ENCODE measurements at regions not wholly inside any gene's neighbourhood (a gene's known extent, or its start where the extent isn't known, plus 50 kb on each side); places are given as distances from the start of the nearest gene placed in this dataset.

DNA sequence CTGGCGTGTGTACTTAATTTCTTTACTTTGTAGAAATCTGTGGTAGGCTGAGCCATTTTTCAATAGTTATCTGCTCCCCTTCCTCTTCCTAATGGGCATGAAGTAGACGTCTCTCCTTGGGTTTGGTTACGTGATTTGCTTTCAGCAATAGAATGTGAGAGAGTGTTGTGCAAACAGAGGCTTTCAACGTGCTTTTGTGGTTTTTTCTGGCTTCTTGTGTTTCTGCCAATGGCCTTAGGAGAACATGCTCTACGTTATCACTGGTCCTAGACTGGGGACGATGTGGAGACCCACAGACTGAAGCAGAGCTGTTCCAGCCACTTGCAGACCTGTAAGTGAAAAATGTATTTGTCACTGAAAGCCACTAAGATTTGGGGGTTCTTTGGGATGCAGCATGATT lies 107.2 kb upstream of the NPTX2 start:
- H3K9me2 ChIP-seq (ENCODE audit: insufficient read depth), result no peaks in the 10 kb centered on the region
- Mint-ChIP-seq H3K27me3 (ENCODE audit: insufficient read depth, low read depth, poor library complexity) (peaks cover 1% of the 10 kb centered on the region), H3K36me3 (ENCODE audit: low read depth) (no peaks in the 10 kb centered on the region), H3K9me3 (peaks cover 3% of the 10 kb centered on the region; the same call in 1 of the 3 replicates), H3K4me3 (no peak overlapping the region), H3K4me1 (no peaks in the 10 kb centered on the region), H3K27ac (no peak overlapping the region)
- ATAC-seq (no peak), DNase-seq (ENCODE audit: low spot score) (no peak)
- no peak overlapping the region for H3K27ac ChIP-seq (ENCODE audit: low read depth)
- H3K4me2 ChIP-seq, result no peak overlapping the region
- no peaks in the 10 kb centered on the region for H3K4me1 ChIP-seq (ENCODE audit: insufficient read depth)
- H3K27me3 ChIP-seq (ENCODE audit: insufficient read depth), result no peaks in the 10 kb centered on the region
- H3K36me3 ChIP-seq (ENCODE audit: insufficient read depth), result no peaks in the 10 kb centered on the region
- H3K4me3 ChIP-seq, result no peak overlapping the region
- TF ChIP-seq EZH2 (IDR thresholded peaks at IDR 0.05; ENCODE audit: low read depth, unreplicated experiment), result no peak
- TF ChIP-seq POLR2AphosphoS5 (IDR thresholded peaks at IDR 0.05; ENCODE audit: low read depth), result no peak
- no peak for TF ChIP-seq CREB1 (CRISPR knock-in tag; IDR thresholded peaks at IDR 0.05; ENCODE audit: low read depth)
- TF ChIP-seq ZNF114 (CRISPR knock-in tag; IDR thresholded peaks at IDR 0.05), result no peak
- no peak for TF ChIP-seq ZNF331 (CRISPR knock-in tag; IDR thresholded peaks at IDR 0.05; ENCODE audit: low read depth)
- TF ChIP-seq EZH2phosphoT487 (IDR thresholded peaks at IDR 0.05; ENCODE audit: unreplicated experiment), result no peak
- TF ChIP-seq, protein P1, sequence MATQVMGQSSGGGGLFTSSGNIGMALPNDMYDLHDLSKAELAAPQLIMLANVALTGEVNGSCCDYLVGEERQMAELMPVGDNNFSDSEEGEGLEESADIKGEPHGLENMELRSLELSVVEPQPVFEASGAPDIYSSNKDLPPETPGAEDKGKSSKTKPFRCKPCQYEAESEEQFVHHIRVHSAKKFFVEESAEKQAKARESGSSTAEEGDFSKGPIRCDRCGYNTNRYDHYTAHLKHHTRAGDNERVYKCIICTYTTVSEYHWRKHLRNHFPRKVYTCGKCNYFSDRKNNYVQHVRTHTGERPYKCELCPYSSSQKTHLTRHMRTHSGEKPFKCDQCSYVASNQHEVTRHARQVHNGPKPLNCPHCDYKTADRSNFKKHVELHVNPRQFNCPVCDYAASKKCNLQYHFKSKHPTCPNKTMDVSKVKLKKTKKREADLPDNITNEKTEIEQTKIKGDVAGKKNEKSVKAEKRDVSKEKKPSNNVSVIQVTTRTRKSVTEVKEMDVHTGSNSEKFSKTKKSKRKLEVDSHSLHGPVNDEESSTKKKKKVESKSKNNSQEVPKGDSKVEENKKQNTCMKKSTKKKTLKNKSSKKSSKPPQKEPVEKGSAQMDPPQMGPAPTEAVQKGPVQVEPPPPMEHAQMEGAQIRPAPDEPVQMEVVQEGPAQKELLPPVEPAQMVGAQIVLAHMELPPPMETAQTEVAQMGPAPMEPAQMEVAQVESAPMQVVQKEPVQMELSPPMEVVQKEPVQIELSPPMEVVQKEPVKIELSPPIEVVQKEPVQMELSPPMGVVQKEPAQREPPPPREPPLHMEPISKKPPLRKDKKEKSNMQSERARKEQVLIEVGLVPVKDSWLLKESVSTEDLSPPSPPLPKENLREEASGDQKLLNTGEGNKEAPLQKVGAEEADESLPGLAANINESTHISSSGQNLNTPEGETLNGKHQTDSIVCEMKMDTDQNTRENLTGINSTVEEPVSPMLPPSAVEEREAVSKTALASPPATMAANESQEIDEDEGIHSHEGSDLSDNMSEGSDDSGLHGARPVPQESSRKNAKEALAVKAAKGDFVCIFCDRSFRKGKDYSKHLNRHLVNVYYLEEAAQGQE (IDR thresholded peaks at IDR 0.05; ENCODE audit: unreplicated experiment), result no peak
- TF ChIP-seq, protein P2, sequence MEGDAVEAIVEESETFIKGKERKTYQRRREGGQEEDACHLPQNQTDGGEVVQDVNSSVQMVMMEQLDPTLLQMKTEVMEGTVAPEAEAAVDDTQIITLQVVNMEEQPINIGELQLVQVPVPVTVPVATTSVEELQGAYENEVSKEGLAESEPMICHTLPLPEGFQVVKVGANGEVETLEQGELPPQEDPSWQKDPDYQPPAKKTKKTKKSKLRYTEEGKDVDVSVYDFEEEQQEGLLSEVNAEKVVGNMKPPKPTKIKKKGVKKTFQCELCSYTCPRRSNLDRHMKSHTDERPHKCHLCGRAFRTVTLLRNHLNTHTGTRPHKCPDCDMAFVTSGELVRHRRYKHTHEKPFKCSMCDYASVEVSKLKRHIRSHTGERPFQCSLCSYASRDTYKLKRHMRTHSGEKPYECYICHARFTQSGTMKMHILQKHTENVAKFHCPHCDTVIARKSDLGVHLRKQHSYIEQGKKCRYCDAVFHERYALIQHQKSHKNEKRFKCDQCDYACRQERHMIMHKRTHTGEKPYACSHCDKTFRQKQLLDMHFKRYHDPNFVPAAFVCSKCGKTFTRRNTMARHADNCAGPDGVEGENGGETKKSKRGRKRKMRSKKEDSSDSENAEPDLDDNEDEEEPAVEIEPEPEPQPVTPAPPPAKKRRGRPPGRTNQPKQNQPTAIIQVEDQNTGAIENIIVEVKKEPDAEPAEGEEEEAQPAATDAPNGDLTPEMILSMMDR (conservative IDR thresholded peaks at IDR 0.05; ENCODE audit: low read depth in 2 of 2), result no peak
- TF ChIP-seq, protein P3, sequence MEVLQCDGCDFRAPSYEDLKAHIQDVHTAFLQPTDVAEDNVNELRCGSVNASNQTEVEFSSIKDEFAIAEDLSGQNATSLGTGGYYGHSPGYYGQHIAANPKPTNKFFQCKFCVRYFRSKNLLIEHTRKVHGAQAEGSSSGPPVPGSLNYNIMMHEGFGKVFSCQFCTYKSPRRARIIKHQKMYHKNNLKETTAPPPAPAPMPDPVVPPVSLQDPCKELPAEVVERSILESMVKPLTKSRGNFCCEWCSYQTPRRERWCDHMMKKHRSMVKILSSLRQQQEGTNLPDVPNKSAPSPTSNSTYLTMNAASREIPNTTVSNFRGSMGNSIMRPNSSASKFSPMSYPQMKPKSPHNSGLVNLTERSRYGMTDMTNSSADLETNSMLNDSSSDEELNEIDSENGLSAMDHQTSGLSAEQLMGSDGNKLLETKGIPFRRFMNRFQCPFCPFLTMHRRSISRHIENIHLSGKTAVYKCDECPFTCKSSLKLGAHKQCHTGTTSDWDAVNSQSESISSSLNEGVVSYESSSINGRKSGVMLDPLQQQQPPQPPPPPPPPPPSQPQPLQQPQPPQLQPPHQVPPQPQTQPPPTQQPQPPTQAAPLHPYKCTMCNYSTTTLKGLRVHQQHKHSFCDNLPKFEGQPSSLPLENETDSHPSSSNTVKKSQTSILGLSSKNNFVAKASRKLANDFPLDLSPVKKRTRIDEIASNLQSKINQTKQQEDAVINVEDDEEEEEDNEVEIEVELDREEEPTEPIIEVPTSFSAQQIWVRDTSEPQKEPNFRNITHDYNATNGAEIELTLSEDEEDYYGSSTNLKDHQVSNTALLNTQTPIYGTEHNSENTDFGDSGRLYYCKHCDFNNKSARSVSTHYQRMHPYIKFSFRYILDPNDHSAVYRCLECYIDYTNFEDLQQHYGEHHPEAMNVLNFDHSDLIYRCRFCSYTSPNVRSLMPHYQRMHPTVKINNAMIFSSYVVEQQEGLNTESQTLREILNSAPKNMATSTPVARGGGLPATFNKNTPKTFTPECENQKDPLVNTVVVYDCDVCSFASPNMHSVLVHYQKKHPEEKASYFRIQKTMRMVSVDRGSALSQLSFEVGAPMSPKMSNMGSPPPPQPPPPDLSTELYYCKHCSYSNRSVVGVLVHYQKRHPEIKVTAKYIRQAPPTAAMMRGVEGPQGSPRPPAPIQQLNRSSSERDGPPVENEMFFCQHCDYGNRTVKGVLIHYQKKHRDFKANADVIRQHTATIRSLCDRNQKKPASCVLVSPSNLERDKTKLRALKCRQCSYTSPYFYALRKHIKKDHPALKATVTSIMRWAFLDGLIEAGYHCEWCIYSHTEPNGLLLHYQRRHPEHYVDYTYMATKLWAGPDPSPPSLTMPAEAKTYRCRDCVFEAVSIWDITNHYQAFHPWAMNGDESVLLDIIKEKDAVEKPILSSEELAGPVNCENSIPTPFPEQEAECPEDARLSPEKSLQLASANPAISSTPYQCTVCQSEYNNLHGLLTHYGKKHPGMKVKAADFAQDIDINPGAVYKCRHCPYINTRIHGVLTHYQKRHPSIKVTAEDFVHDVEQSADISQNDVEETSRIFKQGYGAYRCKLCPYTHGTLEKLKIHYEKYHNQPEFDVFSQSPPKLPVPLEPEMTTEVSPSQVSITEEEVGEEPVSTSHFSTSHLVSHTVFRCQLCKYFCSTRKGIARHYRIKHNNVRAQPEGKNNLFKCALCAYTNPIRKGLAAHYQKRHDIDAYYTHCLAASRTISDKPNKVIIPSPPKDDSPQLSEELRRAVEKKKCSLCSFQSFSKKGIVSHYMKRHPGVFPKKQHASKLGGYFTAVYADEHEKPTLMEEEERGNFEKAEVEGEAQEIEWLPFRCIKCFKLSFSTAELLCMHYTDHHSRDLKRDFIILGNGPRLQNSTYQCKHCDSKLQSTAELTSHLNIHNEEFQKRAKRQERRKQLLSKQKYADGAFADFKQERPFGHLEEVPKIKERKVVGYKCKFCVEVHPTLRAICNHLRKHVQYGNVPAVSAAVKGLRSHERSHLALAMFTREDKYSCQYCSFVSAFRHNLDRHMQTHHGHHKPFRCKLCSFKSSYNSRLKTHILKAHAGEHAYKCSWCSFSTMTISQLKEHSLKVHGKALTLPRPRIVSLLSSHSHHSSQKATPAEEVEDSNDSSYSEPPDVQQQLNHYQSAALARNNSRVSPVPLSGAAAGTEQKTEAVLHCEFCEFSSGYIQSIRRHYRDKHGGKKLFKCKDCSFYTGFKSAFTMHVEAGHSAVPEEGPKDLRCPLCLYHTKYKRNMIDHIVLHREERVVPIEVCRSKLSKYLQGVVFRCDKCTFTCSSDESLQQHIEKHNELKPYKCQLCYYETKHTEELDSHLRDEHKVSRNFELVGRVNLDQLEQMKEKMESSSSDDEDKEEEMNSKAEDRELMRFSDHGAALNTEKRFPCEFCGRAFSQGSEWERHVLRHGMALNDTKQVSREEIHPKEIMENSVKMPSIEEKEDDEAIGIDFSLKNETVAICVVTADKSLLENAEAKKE (CRISPR knock-in tag; IDR thresholded peaks at IDR 0.05), result no peak
- TF ChIP-seq STAT1 (IDR thresholded peaks at IDR 0.05; ENCODE audit: unreplicated experiment), result no peak
- TF ChIP-seq, protein P4, sequence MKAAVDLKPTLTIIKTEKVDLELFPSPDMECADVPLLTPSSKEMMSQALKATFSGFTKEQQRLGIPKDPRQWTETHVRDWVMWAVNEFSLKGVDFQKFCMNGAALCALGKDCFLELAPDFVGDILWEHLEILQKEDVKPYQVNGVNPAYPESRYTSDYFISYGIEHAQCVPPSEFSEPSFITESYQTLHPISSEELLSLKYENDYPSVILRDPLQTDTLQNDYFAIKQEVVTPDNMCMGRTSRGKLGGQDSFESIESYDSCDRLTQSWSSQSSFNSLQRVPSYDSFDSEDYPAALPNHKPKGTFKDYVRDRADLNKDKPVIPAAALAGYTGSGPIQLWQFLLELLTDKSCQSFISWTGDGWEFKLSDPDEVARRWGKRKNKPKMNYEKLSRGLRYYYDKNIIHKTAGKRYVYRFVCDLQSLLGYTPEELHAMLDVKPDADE (IDR thresholded peaks at IDR 0.05), result no peak
- no peak for TF ChIP-seq JUNB (IDR thresholded peaks at IDR 0.05; ENCODE audit: unreplicated experiment)
- no peak for TF ChIP-seq NANOG (IDR thresholded peaks at IDR 0.05; ENCODE audit: borderline replicate concordance)
- no peaks in the 10 kb centered on the region for H3F3A ChIP-seq (replicated peaks; ENCODE audit: low read depth)
- H4K20me1 ChIP-seq (replicated peaks; ENCODE audit: insufficient read depth), result no peaks in the 10 kb centered on the region
- H3K79me2 ChIP-seq (replicated peaks; ENCODE audit: insufficient read depth), result no peaks in the 10 kb centered on the region
- H2AFZ ChIP-seq, result no peak overlapping the region

Data from GM23338 (cell line).